ENCODE measurements at regions not wholly inside any gene's neighbourhood (a gene's known extent, or its start where the extent isn't known, plus 50 kb on each side); places are given as distances from the start of the nearest gene placed in this dataset.

DNA sequence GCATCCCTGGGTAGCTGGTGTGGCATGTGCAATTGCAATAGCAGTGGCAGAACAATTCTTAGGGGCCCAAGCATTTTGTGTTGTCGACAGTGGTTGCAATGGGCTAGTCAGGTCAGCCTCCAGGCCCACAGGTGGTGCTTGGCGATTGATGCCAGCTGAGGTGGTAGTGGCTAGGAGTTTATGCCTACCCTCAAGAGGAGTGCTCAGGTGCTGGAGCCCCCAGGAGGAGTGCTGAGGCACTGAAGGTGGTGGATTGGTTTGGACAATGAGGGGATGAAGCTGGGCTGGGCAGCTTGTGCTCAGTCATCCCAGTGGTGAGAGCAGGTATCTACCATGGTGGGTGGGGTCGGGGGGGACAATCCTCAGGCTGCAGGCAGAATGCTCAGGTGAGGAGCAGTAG is 877.9 kb upstream of the TMEFF2 start:
- TF ChIP-seq POLR2A (IDR thresholded peaks at IDR 0.05) (no peak), POLR2AphosphoS5 (IDR thresholded peaks at IDR 0.05) (no peak), EP300 (IDR thresholded peaks at IDR 0.05) (no peak)
- TF ChIP-seq, protein P1, sequence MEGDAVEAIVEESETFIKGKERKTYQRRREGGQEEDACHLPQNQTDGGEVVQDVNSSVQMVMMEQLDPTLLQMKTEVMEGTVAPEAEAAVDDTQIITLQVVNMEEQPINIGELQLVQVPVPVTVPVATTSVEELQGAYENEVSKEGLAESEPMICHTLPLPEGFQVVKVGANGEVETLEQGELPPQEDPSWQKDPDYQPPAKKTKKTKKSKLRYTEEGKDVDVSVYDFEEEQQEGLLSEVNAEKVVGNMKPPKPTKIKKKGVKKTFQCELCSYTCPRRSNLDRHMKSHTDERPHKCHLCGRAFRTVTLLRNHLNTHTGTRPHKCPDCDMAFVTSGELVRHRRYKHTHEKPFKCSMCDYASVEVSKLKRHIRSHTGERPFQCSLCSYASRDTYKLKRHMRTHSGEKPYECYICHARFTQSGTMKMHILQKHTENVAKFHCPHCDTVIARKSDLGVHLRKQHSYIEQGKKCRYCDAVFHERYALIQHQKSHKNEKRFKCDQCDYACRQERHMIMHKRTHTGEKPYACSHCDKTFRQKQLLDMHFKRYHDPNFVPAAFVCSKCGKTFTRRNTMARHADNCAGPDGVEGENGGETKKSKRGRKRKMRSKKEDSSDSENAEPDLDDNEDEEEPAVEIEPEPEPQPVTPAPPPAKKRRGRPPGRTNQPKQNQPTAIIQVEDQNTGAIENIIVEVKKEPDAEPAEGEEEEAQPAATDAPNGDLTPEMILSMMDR (IDR thresholded peaks at IDR 0.05), result no peak

Measured in sigmoid colon (tissue), 4 donors.